Gastroesophageal sphincter (tissue), 3 donors: ENCODE measurements at regions not wholly inside any gene's neighbourhood (a gene's known extent, or its start where the extent isn't known, plus 50 kb on each side); places are given as distances from the start of the nearest gene placed in this dataset.

ENCODE experiments used
- CTCF ChIP-seq, 4 experiments: fragments of 200-600 bp in 2 of 4; fragments of 450-650 bp in 2 of 4; sonication (generic) in 1 of 4; IDR thresholded peaks; one replicate each; pipeline ENCODE4 v1.5.1; 2017 to 2019; ENCODE audit warnings: antibody characterized with exemption in 4 of 4, mild to moderate bottlenecking in 2 of 4, moderate library complexity in 2 of 4
- EP300 ChIP-seq: sonication (generic); formaldehyde crosslinking; IDR thresholded peaks from one replicate; pipeline ENCODE4 v1.6.1; 2017; ENCODE audit warnings: antibody characterized with exemption, mild to moderate bottlenecking
- POLR2A ChIP-seq, 2 donors: fragments of 450-650 bp; IDR thresholded peaks; one replicate each; pipeline ENCODE4 v1.6.1; 2017; ENCODE audit warnings: antibody characterized with exemption in 2 of 2, mild to moderate bottlenecking in 2 of 2, moderate library complexity in 1 of 2

GRCh38 chr3:192005989-192006388 lies 545.0 kb downstream of the PYDC2 start:
- no peak for TF ChIP-seq CTCF (IDR thresholded peaks at IDR 0.05)
- TF ChIP-seq EP300: no peak
- no peak for TF ChIP-seq POLR2A (IDR thresholded peaks at IDR 0.05)
